IMR-90 (cell line): ENCODE measurements at regions not wholly inside any gene's neighbourhood (a gene's known extent, or its start where the extent isn't known, plus 50 kb on each side); places are given as distances from the start of the nearest gene placed in this dataset.

Experiments used
- CEBPB ChIP-seq: IDR thresholded peaks from 2 replicates; pipeline ENCODE4 v1.6.1; 2012; ENCODE audit warnings: low read depth, low read length, improper control_type of control experiment
- MAFK ChIP-seq: IDR thresholded peaks from 2 replicates; pipeline ENCODE4 v1.6.1; 2012; ENCODE audit warnings: low read depth, low read length, improper control_type of control experiment
- MXI1 ChIP-seq: IDR thresholded peaks from 2 replicates; pipeline ENCODE4 v1.6.1; 2012; ENCODE audit warnings: low read depth, mild to moderate bottlenecking, low read length, moderate library complexity, borderline replicate concordance
- POLR2A ChIP-seq: IDR thresholded peaks from 2 replicates; pipeline ENCODE4 v1.6.1; 2012; ENCODE audit warnings: mild to moderate bottlenecking, low read depth, low read length
- RCOR1 ChIP-seq: IDR thresholded peaks from 2 replicates; pipeline ENCODE4 v1.6.1; 2012; ENCODE audit warnings: mild to moderate bottlenecking, low read length, improper control_type of control experiment; ENCODE audit not compliant: insufficient replicate concordance
- SMC3 ChIP-seq: fragments of 150-350 bp; IDR thresholded peaks from 2 replicates; pipeline ENCODE4 v1.6.1; 2016; ENCODE audit warnings: low read depth, mild to moderate bottlenecking, antibody characterized with exemption, low read length, moderate library complexity
- TF ChIP-seq, protein P1 (sequence below): conservative IDR thresholded peaks from 2 replicates; pipeline ENCODE4 v1.5.1; 2012; ENCODE audit warnings: mild to moderate bottlenecking, low read depth, low read length, improper control_type of control experiment
- TF ChIP-seq, protein P2 (sequence below): fragments of 150-350 bp; IDR thresholded peaks from 2 replicates; pipeline ENCODE4 v1.6.1; 2017; ENCODE audit warnings: mild to moderate bottlenecking, antibody characterized with exemption, low read length, low read depth

DNA sequence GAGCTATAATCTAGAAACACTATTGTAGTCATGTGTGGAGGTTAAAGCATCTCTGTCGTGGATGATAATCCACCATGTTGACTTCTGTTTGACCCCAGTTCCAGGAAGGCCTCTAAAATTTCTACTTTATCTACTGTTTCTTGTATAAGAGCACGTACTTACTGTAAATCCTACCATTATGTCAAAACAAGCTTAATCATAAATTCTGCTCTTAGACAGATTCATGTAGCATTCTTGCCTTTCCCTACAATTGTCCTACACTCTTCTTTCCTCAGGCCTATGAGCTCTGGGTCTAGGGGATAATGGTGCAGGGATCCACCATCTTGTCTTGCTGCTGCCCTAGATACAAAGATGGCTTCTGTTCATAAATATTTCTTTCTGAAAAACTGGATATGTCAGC lies 2594.3 kb downstream of the ARAP2 start:
- TF ChIP-seq POLR2A (no peak), SMC3 (no peak), CEBPB (no peak), RCOR1 (no peak), MXI1 (no peak), MAFK (no peak)
- TF ChIP-seq, protein P1, sequence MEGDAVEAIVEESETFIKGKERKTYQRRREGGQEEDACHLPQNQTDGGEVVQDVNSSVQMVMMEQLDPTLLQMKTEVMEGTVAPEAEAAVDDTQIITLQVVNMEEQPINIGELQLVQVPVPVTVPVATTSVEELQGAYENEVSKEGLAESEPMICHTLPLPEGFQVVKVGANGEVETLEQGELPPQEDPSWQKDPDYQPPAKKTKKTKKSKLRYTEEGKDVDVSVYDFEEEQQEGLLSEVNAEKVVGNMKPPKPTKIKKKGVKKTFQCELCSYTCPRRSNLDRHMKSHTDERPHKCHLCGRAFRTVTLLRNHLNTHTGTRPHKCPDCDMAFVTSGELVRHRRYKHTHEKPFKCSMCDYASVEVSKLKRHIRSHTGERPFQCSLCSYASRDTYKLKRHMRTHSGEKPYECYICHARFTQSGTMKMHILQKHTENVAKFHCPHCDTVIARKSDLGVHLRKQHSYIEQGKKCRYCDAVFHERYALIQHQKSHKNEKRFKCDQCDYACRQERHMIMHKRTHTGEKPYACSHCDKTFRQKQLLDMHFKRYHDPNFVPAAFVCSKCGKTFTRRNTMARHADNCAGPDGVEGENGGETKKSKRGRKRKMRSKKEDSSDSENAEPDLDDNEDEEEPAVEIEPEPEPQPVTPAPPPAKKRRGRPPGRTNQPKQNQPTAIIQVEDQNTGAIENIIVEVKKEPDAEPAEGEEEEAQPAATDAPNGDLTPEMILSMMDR, result no peak
- TF ChIP-seq, protein P2, sequence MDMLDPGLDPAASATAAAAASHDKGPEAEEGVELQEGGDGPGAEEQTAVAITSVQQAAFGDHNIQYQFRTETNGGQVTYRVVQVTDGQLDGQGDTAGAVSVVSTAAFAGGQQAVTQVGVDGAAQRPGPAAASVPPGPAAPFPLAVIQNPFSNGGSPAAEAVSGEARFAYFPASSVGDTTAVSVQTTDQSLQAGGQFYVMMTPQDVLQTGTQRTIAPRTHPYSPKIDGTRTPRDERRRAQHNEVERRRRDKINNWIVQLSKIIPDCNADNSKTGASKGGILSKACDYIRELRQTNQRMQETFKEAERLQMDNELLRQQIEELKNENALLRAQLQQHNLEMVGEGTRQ, result no peak
